NB4 (cell line): ENCODE measurements at regions not wholly inside any gene's neighbourhood (a gene's known extent, or its start where the extent isn't known, plus 50 kb on each side); places are given as distances from the start of the nearest gene placed in this dataset.

Experiments used
- MYC ChIP-seq: IDR thresholded peaks from 2 replicates; pipeline ENCODE4 v1.6.1; 2011; ENCODE audit warnings: low read depth, low read length
- POLR2A ChIP-seq: IDR thresholded peaks from 2 replicates; pipeline ENCODE4 v1.6.1; 2011; ENCODE audit warnings: mild to moderate bottlenecking; ENCODE audit not compliant: insufficient read length; ENCODE audit errors: extremely low read depth
- TF ChIP-seq, protein P1 (sequence below): IDR thresholded peaks from one replicate; pipeline ENCODE4 v1.5.1; 2012; ENCODE audit warnings: low read depth, low read length
- TF ChIP-seq, protein P2 (sequence below): IDR thresholded peaks from 2 replicates; pipeline ENCODE4 v1.6.1; 2011; ENCODE audit warnings: low read depth, low read length

DNA sequence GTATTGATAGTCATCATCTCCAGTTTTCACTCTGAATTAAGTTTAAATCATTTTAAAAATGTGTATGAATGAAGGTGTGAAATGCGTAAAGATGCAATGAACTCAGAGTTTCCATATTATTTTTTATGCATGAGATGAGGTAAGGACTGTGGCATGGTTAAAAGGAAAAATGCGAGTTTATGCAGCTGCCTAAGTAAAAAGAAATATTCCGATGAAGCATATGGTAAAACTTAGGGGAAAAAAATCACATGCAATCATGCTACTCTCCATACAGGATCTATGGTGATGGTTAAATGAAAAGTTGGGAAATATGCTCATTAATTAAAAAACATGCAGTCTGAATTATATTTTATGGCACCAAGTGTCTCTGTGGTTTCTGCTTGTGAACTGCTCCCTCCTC, 77.5 kb upstream of the SP8 start:
- TF ChIP-seq, protein P1, sequence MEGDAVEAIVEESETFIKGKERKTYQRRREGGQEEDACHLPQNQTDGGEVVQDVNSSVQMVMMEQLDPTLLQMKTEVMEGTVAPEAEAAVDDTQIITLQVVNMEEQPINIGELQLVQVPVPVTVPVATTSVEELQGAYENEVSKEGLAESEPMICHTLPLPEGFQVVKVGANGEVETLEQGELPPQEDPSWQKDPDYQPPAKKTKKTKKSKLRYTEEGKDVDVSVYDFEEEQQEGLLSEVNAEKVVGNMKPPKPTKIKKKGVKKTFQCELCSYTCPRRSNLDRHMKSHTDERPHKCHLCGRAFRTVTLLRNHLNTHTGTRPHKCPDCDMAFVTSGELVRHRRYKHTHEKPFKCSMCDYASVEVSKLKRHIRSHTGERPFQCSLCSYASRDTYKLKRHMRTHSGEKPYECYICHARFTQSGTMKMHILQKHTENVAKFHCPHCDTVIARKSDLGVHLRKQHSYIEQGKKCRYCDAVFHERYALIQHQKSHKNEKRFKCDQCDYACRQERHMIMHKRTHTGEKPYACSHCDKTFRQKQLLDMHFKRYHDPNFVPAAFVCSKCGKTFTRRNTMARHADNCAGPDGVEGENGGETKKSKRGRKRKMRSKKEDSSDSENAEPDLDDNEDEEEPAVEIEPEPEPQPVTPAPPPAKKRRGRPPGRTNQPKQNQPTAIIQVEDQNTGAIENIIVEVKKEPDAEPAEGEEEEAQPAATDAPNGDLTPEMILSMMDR = no peak
- TF ChIP-seq POLR2A (no peak), MYC (no peak)
- TF ChIP-seq, protein P2, sequence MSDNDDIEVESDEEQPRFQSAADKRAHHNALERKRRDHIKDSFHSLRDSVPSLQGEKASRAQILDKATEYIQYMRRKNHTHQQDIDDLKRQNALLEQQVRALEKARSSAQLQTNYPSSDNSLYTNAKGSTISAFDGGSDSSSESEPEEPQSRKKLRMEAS = no peak
